Loucy (cell line): ENCODE measurements at regions not wholly inside any gene's neighbourhood (a gene's known extent, or its start where the extent isn't known, plus 50 kb on each side); places are given as distances from the start of the nearest gene placed in this dataset.

Experiments
- H2AFZ ChIP-seq: fragments of 200-600 bp; sonication (generic); 2 replicates; pipeline ENCODE4 v1.6.0; 2016; ENCODE audit warnings: antibody characterized with exemption, mild to moderate bottlenecking, low read length, moderate library complexity
- H3F3A ChIP-seq: fragments of 200-600 bp; 2 replicates; pipeline ENCODE4 v1.6.0; 2016; ENCODE audit warnings: antibody characterized with exemption, low read depth, mild to moderate bottlenecking
- H3K27me3 ChIP-seq: fragments of 200-600 bp; sonication (generic); 2 replicates; pipeline ENCODE4 v1.6.1; 2014; ENCODE audit warnings: low read length, mild to moderate bottlenecking; ENCODE audit not compliant: insufficient read depth, poor library complexity, severe bottlenecking
- H3K36me3 ChIP-seq: fragments of 200-600 bp; sonication (generic); 2 replicates; pipeline ENCODE4 v1.6.1; 2016; ENCODE audit warnings: low read length; ENCODE audit not compliant: insufficient read depth
- H3K4me1 ChIP-seq: fragments of 200-600 bp; sonication (generic); 2 replicates; pipeline ENCODE4 v1.5.1; 2014; ENCODE audit warnings: low read length, mild to moderate bottlenecking; ENCODE audit not compliant: insufficient read depth, poor library complexity, severe bottlenecking
- H3K4me2 ChIP-seq: fragments of 200-600 bp; sonication (generic); 2 replicates; pipeline ENCODE4 v1.6.0; 2014; ENCODE audit warnings: antibody characterized with exemption, low read length, low read depth, mild to moderate bottlenecking; ENCODE audit not compliant: poor library complexity, severe bottlenecking
- H3K4me3 ChIP-seq: fragments of 200-600 bp; sonication (generic); 2 replicates; pipeline ENCODE4 v1.5.1; 2014; ENCODE audit warnings: low read length, mild to moderate bottlenecking, mixed read lengths; ENCODE audit not compliant: poor library complexity, severe bottlenecking
- H3K79me2 ChIP-seq: fragments of 200-600 bp; sonication (generic); 2 replicates; pipeline ENCODE4 v1.6.1; 2014; ENCODE audit warnings: low read length; ENCODE audit not compliant: insufficient read depth
- H3K9ac ChIP-seq: fragments of 200-600 bp; sonication (generic); 2 replicates; pipeline ENCODE4 v1.6.0; 2014; ENCODE audit warnings: mild to moderate bottlenecking, low read depth, low read length, moderate library complexity; ENCODE audit not compliant: poor library complexity, severe bottlenecking
- H3K9me2 ChIP-seq: fragments of 200-600 bp; sonication (generic); replicated peaks from 2 replicates; pipeline ENCODE4 v1.6.1; 2016; ENCODE audit warnings: low read depth, low read length, mixed read lengths
- H3K9me3 ChIP-seq: fragments of 200-600 bp; sonication (generic); 2 replicates; pipeline ENCODE4 v1.6.1; 2014; ENCODE audit warnings: mild to moderate bottlenecking, antibody characterized with exemption, low read length, low read depth; ENCODE audit not compliant: insufficient read depth
- H4K20me1 ChIP-seq: fragments of 200-600 bp; sonication (generic); 2 replicates; pipeline ENCODE4 v1.6.0; 2014; ENCODE audit warnings: antibody characterized with exemption, low read length, mild to moderate bottlenecking; ENCODE audit not compliant: insufficient read depth, poor library complexity, severe bottlenecking
- EZH2phosphoT487 ChIP-seq: fragments of 200-600 bp; IDR thresholded peaks from 2 replicates; pipeline ENCODE4 v1.6.1; 2018; ENCODE audit warnings: antibody characterized with exemption, mild to moderate bottlenecking, moderate library complexity, borderline replicate concordance
- TF ChIP-seq, protein P1 (sequence below): fragments of 200-600 bp; sonication (generic); conservative IDR thresholded peaks from 2 replicates; pipeline ENCODE4 v1.5.1; 2014; ENCODE audit warnings: mild to moderate bottlenecking, antibody characterized with exemption, low read length

GRCh38 chr7:156021471-156021870 is 209.2 kb upstream of the SHH start:
- H3K27me3 ChIP-seq, result no peaks in the 10 kb centered on the region
- no peak for TF ChIP-seq EZH2phosphoT487
- TF ChIP-seq, protein P1, sequence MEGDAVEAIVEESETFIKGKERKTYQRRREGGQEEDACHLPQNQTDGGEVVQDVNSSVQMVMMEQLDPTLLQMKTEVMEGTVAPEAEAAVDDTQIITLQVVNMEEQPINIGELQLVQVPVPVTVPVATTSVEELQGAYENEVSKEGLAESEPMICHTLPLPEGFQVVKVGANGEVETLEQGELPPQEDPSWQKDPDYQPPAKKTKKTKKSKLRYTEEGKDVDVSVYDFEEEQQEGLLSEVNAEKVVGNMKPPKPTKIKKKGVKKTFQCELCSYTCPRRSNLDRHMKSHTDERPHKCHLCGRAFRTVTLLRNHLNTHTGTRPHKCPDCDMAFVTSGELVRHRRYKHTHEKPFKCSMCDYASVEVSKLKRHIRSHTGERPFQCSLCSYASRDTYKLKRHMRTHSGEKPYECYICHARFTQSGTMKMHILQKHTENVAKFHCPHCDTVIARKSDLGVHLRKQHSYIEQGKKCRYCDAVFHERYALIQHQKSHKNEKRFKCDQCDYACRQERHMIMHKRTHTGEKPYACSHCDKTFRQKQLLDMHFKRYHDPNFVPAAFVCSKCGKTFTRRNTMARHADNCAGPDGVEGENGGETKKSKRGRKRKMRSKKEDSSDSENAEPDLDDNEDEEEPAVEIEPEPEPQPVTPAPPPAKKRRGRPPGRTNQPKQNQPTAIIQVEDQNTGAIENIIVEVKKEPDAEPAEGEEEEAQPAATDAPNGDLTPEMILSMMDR, result no peak
- no peaks in the 10 kb centered on the region for H3K9me2 ChIP-seq
- H4K20me1 ChIP-seq, result no peaks in the 10 kb centered on the region
- H3K4me1 ChIP-seq, result no peaks in the 10 kb centered on the region
- no peak overlapping the region for H2AFZ ChIP-seq
- no peak overlapping the region for H3K4me2 ChIP-seq
- H3K79me2 ChIP-seq, result no peaks in the 10 kb centered on the region
- H3K9me3 ChIP-seq, result peaks cover 7% of the 10 kb centered on the region; the same call in 1 of the 2 replicates
- H3F3A ChIP-seq, result no peaks in the 10 kb centered on the region
- H3K4me3 ChIP-seq, result no peak overlapping the region
- no peaks in the 10 kb centered on the region for H3K36me3 ChIP-seq
- no peak overlapping the region for H3K9ac ChIP-seq

GRCh38 chr7:156020566-156020965 is 208.3 kb upstream of the SHH start:
- Histone ChIP-seq H2AFZ (no peak overlapping the region), H3K79me2 (no peaks in the 10 kb centered on the region), H3F3A (no peaks in the 10 kb centered on the region), H3K4me1 (no peaks in the 10 kb centered on the region), H3K36me3 (no peaks in the 10 kb centered on the region), H4K20me1 (no peaks in the 10 kb centered on the region), H3K27me3 (no peaks in the 10 kb centered on the region), H3K9ac (no peak overlapping the region), H3K9me3 (peaks cover 7% of the 10 kb centered on the region; the same call in 1 of the 2 replicates), H3K9me2 (no peaks in the 10 kb centered on the region), H3K4me3 (no peak overlapping the region), H3K4me2 (no peak overlapping the region)
- TF ChIP-seq, protein P1, result no peak
- no peak for TF ChIP-seq EZH2phosphoT487

DNA sequence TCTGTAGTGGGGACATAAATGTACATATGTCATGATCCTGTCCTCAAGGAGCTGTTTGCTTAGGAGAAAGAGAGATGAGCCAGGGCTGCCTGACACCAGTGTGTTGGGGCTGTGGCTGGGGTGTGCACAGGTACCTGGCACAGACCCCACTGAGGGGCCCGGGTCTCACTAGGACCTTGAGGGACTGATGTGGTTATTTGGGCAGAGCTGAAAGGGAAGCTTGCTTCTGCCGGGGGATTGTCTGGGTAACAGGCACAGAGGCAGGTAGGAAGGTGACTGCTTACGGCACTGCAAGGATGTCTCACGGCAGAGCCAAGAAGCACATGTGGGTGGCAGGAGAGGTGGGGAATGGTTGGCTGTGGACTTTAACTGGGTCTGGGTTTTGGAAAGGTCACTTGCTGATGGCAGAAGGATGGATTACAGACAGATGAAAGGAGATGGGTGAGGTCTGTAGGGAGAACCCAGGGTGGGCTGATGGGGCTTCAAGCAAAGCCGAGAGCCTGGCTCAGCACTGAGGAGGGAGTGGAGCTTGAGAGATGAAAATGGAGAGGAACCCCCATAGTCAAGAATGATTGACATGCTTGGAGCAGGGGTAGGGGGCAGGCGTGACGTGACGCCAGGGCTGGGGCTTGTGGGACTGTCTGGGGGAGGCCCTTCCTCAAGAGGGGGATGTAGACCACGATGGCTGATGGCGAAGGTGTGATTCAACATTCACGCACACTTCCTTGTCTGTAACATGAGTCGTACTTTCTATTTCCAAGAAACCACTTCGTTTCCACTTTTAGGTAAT is 207.7 kb upstream of the SHH start:
- no peaks in the 10 kb centered on the region for H3F3A ChIP-seq
- H3K79me2 ChIP-seq, result no peaks in the 10 kb centered on the region
- no peaks in the 10 kb centered on the region for H3K4me1 ChIP-seq
- H3K4me3 ChIP-seq, result no peak overlapping the region
- H3K9me3 ChIP-seq, result peaks cover 7% of the 10 kb centered on the region; the same call in 1 of the 2 replicates
- H3K9ac ChIP-seq, result no peak overlapping the region
- H3K27me3 ChIP-seq, result no peaks in the 10 kb centered on the region
- H3K4me2 ChIP-seq, result no peak overlapping the region
- TF ChIP-seq EZH2phosphoT487, result no peak
- TF ChIP-seq, protein P1, result no peak
- H2AFZ ChIP-seq, result no peak overlapping the region
- no peaks in the 10 kb centered on the region for H3K36me3 ChIP-seq
- no peaks in the 10 kb centered on the region for H3K9me2 ChIP-seq
- H4K20me1 ChIP-seq, result no peaks in the 10 kb centered on the region
